Naive thymus-derived CD4-positive, alpha-beta T cell (primary cell): ENCODE measurements at regions not wholly inside any gene's neighbourhood (a gene's known extent, or its start where the extent isn't known, plus 50 kb on each side); places are given as distances from the start of the nearest gene placed in this dataset.

Source experiments
- ATAC-seq: fragments of 150-1000 bp; cut with Tn5 transposase; 2 replicates; pipeline ENCODE4 v1.10.0; 2021; ENCODE audit warnings: mild to moderate bottlenecking, moderate library complexity
- CTCF ChIA-PET: fragments of 350-600 bp; sonication (Branson Sonifier 250); formaldehyde crosslinking; loops from one replicate; lab custom pipeline; 2021; ENCODE audit warnings: antibody characterized with exemption; lab: Charles Lee
- POLR2A ChIA-PET: fragments of 350-600 bp; sonication (Branson Sonifier 250); formaldehyde crosslinking; loops from one replicate; lab custom pipeline; 2021; ENCODE audit warnings: antibody characterized with exemption, inconsistent platforms; lab: Charles Lee
- DNase-seq, 9 donors: peaks; one replicate each; pipeline versions ENCODE4 v3.0.0 to v3.0.0-alpha.2; 2020 to 2022; ENCODE audit warnings: mixed read lengths in 1 of 9
- H3K27ac ChIP-seq: one replicate; pipeline ENCODE4 v1.7.0; 2013; ENCODE audit warnings: mild to moderate bottlenecking, low read depth, low read length, moderate library complexity
- H3K27me3 ChIP-seq, 2 donors: one replicate each; pipeline ENCODE4 v1.7.0; 2013; ENCODE audit warnings: low read length in 2 of 2, mild to moderate bottlenecking in 2 of 2, moderate library complexity in 2 of 2; ENCODE audit not compliant: control insufficient read depth in 2 of 2, insufficient read depth in 2 of 2
- H3K36me3 ChIP-seq, 3 experiments: 1 replicate in 2 of 3; 2 replicates in 1 of 3; pipeline ENCODE4 v1.7.0; 2013; ENCODE audit warnings: low read length in 3 of 3, mild to moderate bottlenecking in 3 of 3, moderate library complexity in 1 of 3; ENCODE audit not compliant: insufficient read depth in 3 of 3, control insufficient read depth in 2 of 3
- H3K4me1 ChIP-seq, 2 donors: one replicate each; pipeline ENCODE4 v1.7.0; 2013; ENCODE audit warnings: low read length in 2 of 2, mild to moderate bottlenecking in 2 of 2, moderate library complexity in 1 of 2; ENCODE audit not compliant: control insufficient read depth in 2 of 2, insufficient read depth in 2 of 2
- H3K4me3 ChIP-seq: 2 replicates; pipeline ENCODE4 v1.7.0; 2013; ENCODE audit warnings: mild to moderate bottlenecking, low read length
- H3K9me3 ChIP-seq, 3 experiments: 1 replicate in 2 of 3; 2 replicates in 1 of 3; pipeline ENCODE4 v1.7.0; 2013; ENCODE audit warnings: low read length in 3 of 3; ENCODE audit not compliant: control insufficient read depth in 2 of 3
- H3K27ac Mint-ChIP-seq, 9 donors: one replicate each; pipeline ENCODE4 v1.8.0; 2020 to 2022; ENCODE audit warnings: mixed read lengths in 9 of 9, mild to moderate bottlenecking in 8 of 9, moderate library complexity in 5 of 9, inconsistent platforms in 2 of 9
- H3K27me3 Mint-ChIP-seq, 5 donors: one replicate each; pipeline ENCODE4 v1.8.0; 2021 to 2022; ENCODE audit warnings: mixed read lengths in 5 of 5, mild to moderate bottlenecking in 1 of 5
- H3K36me3 Mint-ChIP-seq, 5 donors: one replicate each; pipeline ENCODE4 v1.8.0; 2020 to 2022; ENCODE audit warnings: mixed read lengths in 5 of 5, mild to moderate bottlenecking in 3 of 5, inconsistent platforms in 1 of 5
- H3K4me1 Mint-ChIP-seq, 7 donors: one replicate each; pipeline ENCODE4 v1.8.0; 2020 to 2022; ENCODE audit warnings: mixed read lengths in 7 of 7, mild to moderate bottlenecking in 3 of 7, inconsistent platforms in 1 of 7
- H3K4me3 Mint-ChIP-seq, 10 donors: one replicate each; pipeline ENCODE4 v1.8.0; 2020 to 2022; ENCODE audit warnings: mild to moderate bottlenecking in 10 of 10, mixed read lengths in 10 of 10, moderate library complexity in 6 of 10, inconsistent platforms in 2 of 10
- H3K9me3 Mint-ChIP-seq, 11 donors: one replicate each; pipeline ENCODE4 v1.8.0; 2020 to 2022; ENCODE audit warnings: mixed read lengths in 11 of 11, mild to moderate bottlenecking in 4 of 11, inconsistent platforms in 1 of 11, moderate library complexity in 1 of 11
- intact Hi-C, 2 donors: fragments of 100-400 bp; cut with micrococcal nuclease; formaldehyde crosslinking; loops; one replicate each; pipeline ENCODE4 v1.15.1; 2023

DNA sequence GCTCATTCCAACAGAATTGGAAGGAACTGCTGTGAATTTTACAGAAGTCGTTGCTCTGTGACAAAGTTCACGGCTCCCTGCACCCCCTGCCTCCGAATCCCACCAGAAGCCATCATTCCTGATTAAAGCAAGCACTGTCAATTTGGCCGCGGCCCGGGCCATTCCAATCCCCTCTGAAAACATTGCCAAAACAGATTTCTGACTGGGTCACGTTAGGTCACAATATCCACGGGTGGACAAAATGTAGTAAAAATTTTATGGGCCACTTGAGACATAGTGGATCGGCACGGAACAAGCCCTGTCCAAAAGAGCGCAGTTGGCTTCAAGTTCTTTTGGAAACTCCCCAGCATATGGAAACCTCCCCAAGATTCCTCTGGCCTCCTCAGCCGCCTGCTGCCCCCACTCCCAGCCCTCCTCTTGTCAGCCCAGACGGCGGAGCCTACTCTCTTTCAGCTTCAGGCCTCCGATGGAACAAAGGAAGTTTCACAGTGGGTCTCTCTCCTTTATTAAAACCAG, 67.2 kb upstream of the IFNAR2 start:
- Histone ChIP-seq H3K9me3 (peaks cover 0 to 14% (median 0%) of the 10 kb centered on the region in 3 experiments), H3K4me1 (no peaks in the 10 kb centered on the region), H3K4me3 (no peak overlapping the region), H3K36me3 (no peaks in the 10 kb centered on the region), H3K27ac (no peak overlapping the region), H3K27me3 (no peaks in the 10 kb centered on the region)
- peaks cover 0 to 10% (median 5%) of the 10 kb centered on the region in 5 donors for H3K36me3 Mint-ChIP-seq
- DNase-seq (no peak), ATAC-seq (no peak)
- no peaks in the 10 kb centered on the region for H3K4me1 Mint-ChIP-seq
- intact Hi-C loops, result no loop called here
- H3K27me3 Mint-ChIP-seq, result peaks cover 4 to 33% (median 9%) of the 10 kb centered on the region in 5 donors
- no peak overlapping the region for H3K4me3 Mint-ChIP-seq
- H3K9me3 Mint-ChIP-seq, result peaks cover 0 to 26% (median 12%) of the 10 kb centered on the region in 11 donors
- ChIA-PET CTCF (no interaction called here), POLR2A (no interaction called here)
- H3K27ac Mint-ChIP-seq, result no peak overlapping the region

- no peaks in the 10 kb centered on the region for H3K4me1 Mint-ChIP-seq
- POLR2A ChIA-PET, result no interaction called here
- ATAC-seq (no peak), DNase-seq (no peak)
- H3K4me1 ChIP-seq, result no peaks in the 10 kb centered on the region
- H3K9me3 Mint-ChIP-seq, result peaks cover 0 to 5% (median 0%) of the 10 kb centered on the region in 11 donors
- H3K4me3 ChIP-seq, result no peak overlapping the region
- intact Hi-C loops, result no loop called here
- no peaks in the 10 kb centered on the region for H3K36me3 ChIP-seq
- H3K27ac Mint-ChIP-seq, result no peak overlapping the region
- H3K9me3 ChIP-seq, result no peaks in the 10 kb centered on the region
- CTCF ChIA-PET, result interaction anchor here (0.7 kb wide), 1 partner anchor 28 kb away, joined by 4 read pairs; no protein-coding TSS in a partner anchor
- H3K27me3 ChIP-seq, result no peaks in the 10 kb centered on the region
- H3K27ac ChIP-seq, result no peak overlapping the region
- H3K36me3 Mint-ChIP-seq, result peaks cover 0 to 4% (median 0%) of the 10 kb centered on the region in 5 donors
- no peak overlapping the region for H3K4me3 Mint-ChIP-seq
- peaks cover 0 to 18% (median 10%) of the 10 kb centered on the region in 5 donors for H3K27me3 Mint-ChIP-seq
Observed at GRCh38 chr21:33168886-33169285, 60.9 kb upstream of the IFNAR2 start.

GRCh38 chr21:33169359-33169758, 60.4 kb upstream of the IFNAR2 start:
- Mint-ChIP-seq H3K9me3 (peaks cover 0 to 4% (median 0%) of the 10 kb centered on the region in 11 donors), H3K27ac (no peak overlapping the region)

GRCh38 chr21:33171616-33172169, 58.0 kb upstream of the IFNAR2 start:
- Mint-ChIP-seq H3K9me3 (peaks cover 0 to under 1% (median 0%) of the 10 kb centered on the region in 11 donors), H3K4me1 (no peaks in the 10 kb centered on the region), H3K36me3 (no peaks in the 10 kb centered on the region), H3K27me3 (peaks cover 0 to 23% (median 10%) of the 10 kb centered on the region in 5 donors), H3K4me3 (no peak overlapping the region), H3K27ac (no peak overlapping the region)
- Histone ChIP-seq H3K4me3 (no peak overlapping the region), H3K4me1 (no peaks in the 10 kb centered on the region), H3K27me3 (no peaks in the 10 kb centered on the region), H3K27ac (no peak overlapping the region), H3K36me3 (no peaks in the 10 kb centered on the region), H3K9me3 (no peaks in the 10 kb centered on the region)
- intact Hi-C loops, result no loop called here
- DNase-seq (no peak), ATAC-seq (no peak)
- ChIA-PET POLR2A (no interaction called here), CTCF (no interaction called here)

More at GRCh38 chr21:33169359-33169758, 60.4 kb upstream of the IFNAR2 start:
- no peak overlapping the region for H3K4me3 ChIP-seq
- H3K36me3 Mint-ChIP-seq, result peaks cover 0 to 3% (median 0%) of the 10 kb centered on the region in 5 donors
- H3K27ac ChIP-seq, result no peak overlapping the region
- ATAC-seq, result no peak
- POLR2A ChIA-PET, result no interaction called here
- H3K4me1 ChIP-seq, result no peaks in the 10 kb centered on the region
- no peaks in the 10 kb centered on the region for H3K4me1 Mint-ChIP-seq
- CTCF ChIA-PET, result interaction anchor here (0.5 kb wide), 1 partner anchor 71 kb away, joined by 3 read pairs; no protein-coding TSS in a partner anchor
- H3K27me3 Mint-ChIP-seq, result peaks cover 0 to 18% (median 10%) of the 10 kb centered on the region in 5 donors
- intact Hi-C loops, result no loop called here
- no peak for DNase-seq
- H3K9me3 ChIP-seq, result no peaks in the 10 kb centered on the region
- H3K36me3 ChIP-seq, result no peaks in the 10 kb centered on the region
- H3K27me3 ChIP-seq, result no peaks in the 10 kb centered on the region
- H3K4me3 Mint-ChIP-seq, result no peak overlapping the region

DNA sequence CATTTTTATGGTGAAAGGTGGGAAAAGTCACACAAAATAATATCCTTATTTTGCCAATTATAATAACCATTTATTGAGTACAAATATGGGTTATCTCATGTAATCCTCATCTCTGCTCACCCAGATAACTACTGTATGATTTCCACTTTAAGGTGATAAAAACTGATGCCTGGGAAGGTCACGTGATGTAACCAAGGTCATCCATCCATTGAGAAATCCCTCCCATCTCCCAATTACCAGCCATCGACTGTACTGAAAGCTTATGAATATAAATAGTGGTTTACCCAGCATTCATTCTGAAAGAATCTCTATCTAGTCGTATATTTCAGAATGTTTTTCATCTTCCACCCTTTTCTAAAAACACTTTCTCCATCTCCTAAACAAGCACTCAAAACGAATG, 55.0 kb upstream of the IFNAR2 start:
- CTCF ChIA-PET, result no interaction called here

More for the DNA sequence above, 55.0 kb upstream of the IFNAR2 start:
- Histone ChIP-seq H3K36me3 (no peaks in the 10 kb centered on the region), H3K27me3 (no peaks in the 10 kb centered on the region), H3K9me3 (no peaks in the 10 kb centered on the region), H3K4me3 (no peak overlapping the region), H3K27ac (no peak overlapping the region), H3K4me1 (no peaks in the 10 kb centered on the region)
- intact Hi-C loops, result no loop called here
- ATAC-seq (no peak), DNase-seq (no peak)
- no peaks in the 10 kb centered on the region for H3K9me3 Mint-ChIP-seq
- no peak overlapping the region for H3K27ac Mint-ChIP-seq
- no peaks in the 10 kb centered on the region for H3K36me3 Mint-ChIP-seq
- peaks cover 0 to 13% (median 0%) of the 10 kb centered on the region in 5 donors for H3K27me3 Mint-ChIP-seq
- H3K4me3 Mint-ChIP-seq, result no peak overlapping the region
- POLR2A ChIA-PET, result interaction anchor here (1.6 kb wide), 1 partner anchor 15 kb away, joined by 4 read pairs; no protein-coding TSS in a partner anchor
- H3K4me1 Mint-ChIP-seq, result no peaks in the 10 kb centered on the region
